MM.1S (cell line): ENCODE measurements at regions not wholly inside any gene's neighbourhood (a gene's known extent, or its start where the extent isn't known, plus 50 kb on each side); places are given as distances from the start of the nearest gene placed in this dataset.

Experiments used
- DNase-seq: peaks from one replicate; pipeline ENCODE4 v3.0.0-alpha.2; 2015
- H2AFZ ChIP-seq: fragments of 300-600 bp; sonication (generic); 2 replicates; pipeline ENCODE4 v1.6.0; 2016; ENCODE audit warnings: antibody characterized with exemption, low read length
- H3F3A ChIP-seq: fragments of 300-600 bp; sonication (generic); 2 replicates; pipeline ENCODE4 v1.6.1; 2016; ENCODE audit warnings: mild to moderate bottlenecking, antibody characterized with exemption, low read length, moderate library complexity, mixed read lengths; ENCODE audit not compliant: insufficient read depth
- H3K27ac ChIP-seq: fragments of 300-600 bp; sonication (generic); 2 replicates; pipeline ENCODE4 v1.5.1; 2016; ENCODE audit warnings: mild to moderate bottlenecking, low read length
- H3K27me3 ChIP-seq: fragments of 300-600 bp; sonication (generic); replicated peaks from 2 replicates; pipeline ENCODE4 v1.6.0; 2016; ENCODE audit warnings: low read length; ENCODE audit not compliant: insufficient read depth
- H3K36me3 ChIP-seq: fragments of 300-600 bp; sonication (generic); replicated peaks from 2 replicates; pipeline ENCODE4 v1.6.1; 2016; ENCODE audit warnings: mild to moderate bottlenecking, low read length, mixed read lengths; ENCODE audit not compliant: insufficient read depth
- H3K4me1 ChIP-seq: fragments of 300-600 bp; sonication (generic); 2 replicates; pipeline ENCODE4 v1.6.1; 2016; ENCODE audit warnings: low read length, mixed read lengths
- H3K4me2 ChIP-seq: fragments of 300-600 bp; sonication (generic); 2 replicates; pipeline ENCODE4 v1.6.0; 2016; ENCODE audit warnings: low read depth, low read length
- H3K4me3 ChIP-seq: fragments of 300-600 bp; sonication (generic); 2 replicates; pipeline ENCODE4 v1.5.1; 2016; ENCODE audit warnings: low read length, mixed read lengths
- H3K79me2 ChIP-seq: fragments of 300-600 bp; sonication (generic); 2 replicates; pipeline ENCODE4 v1.6.1; 2016; ENCODE audit warnings: mixed run types, low read length, mixed read lengths
- H3K9ac ChIP-seq: fragments of 300-600 bp; sonication (generic); 2 replicates; pipeline ENCODE4 v1.6.1; 2016; ENCODE audit warnings: low read length, mixed read lengths
- H3K9me2 ChIP-seq: fragments of 300-600 bp; sonication (generic); replicated peaks from 2 replicates; pipeline ENCODE4 v1.6.1; 2016; ENCODE audit warnings: mild to moderate bottlenecking, low read length, mixed read lengths; ENCODE audit not compliant: insufficient read depth
- H3K9me3 ChIP-seq: fragments of 300-600 bp; sonication (generic); replicated peaks from 2 replicates; pipeline ENCODE4 v1.6.1; 2016; ENCODE audit warnings: mild to moderate bottlenecking, low read length, mixed read lengths; ENCODE audit not compliant: insufficient read depth
- H4K20me1 ChIP-seq: fragments of 300-600 bp; sonication (generic); 2 replicates; pipeline ENCODE4 v1.6.1; 2016; ENCODE audit warnings: mild to moderate bottlenecking, low read length, moderate library complexity, mixed read lengths; ENCODE audit not compliant: insufficient read depth
- CTCF ChIP-seq: fragments of 300-600 bp; sonication (generic); IDR thresholded peaks from 2 replicates; pipeline ENCODE4 v1.5.1; 2016; ENCODE audit warnings: antibody characterized with exemption, low read length, mixed read lengths
- EZH2 ChIP-seq: fragments of 300-600 bp; sonication (generic); optimal IDR thresholded peaks from 2 replicates; pipeline ENCODE3; 2017; ENCODE audit warnings: low read depth, mild to moderate bottlenecking, antibody characterized with exemption, low read length, mixed read lengths
- EZH2phosphoT487 ChIP-seq: fragments of 300-600 bp; sonication (generic); IDR thresholded peaks from 2 replicates; pipeline ENCODE4 v1.6.1; 2018; ENCODE audit warnings: antibody characterized with exemption, low read length

GRCh38 chr18:30652387-30652786, 390.2 kb downstream of the DSC3 start:
- no peaks in the 10 kb centered on the region for H3K4me1 ChIP-seq
- no peak overlapping the region for H2AFZ ChIP-seq
- no peaks in the 10 kb centered on the region for H3F3A ChIP-seq
- DNase-seq: no peak
- H3K4me3 ChIP-seq: no peak overlapping the region
- no peak overlapping the region for H3K27ac ChIP-seq
- H3K27me3 ChIP-seq: no peaks in the 10 kb centered on the region
- H3K4me2 ChIP-seq: no peak overlapping the region
- no peaks in the 10 kb centered on the region for H3K9me3 ChIP-seq
- H3K9ac ChIP-seq: no peak overlapping the region
- no peaks in the 10 kb centered on the region for H3K79me2 ChIP-seq
- no peaks in the 10 kb centered on the region for H4K20me1 ChIP-seq
- no peak for TF ChIP-seq EZH2phosphoT487
- TF ChIP-seq CTCF: no peak
- TF ChIP-seq EZH2: no peak
- H3K36me3 ChIP-seq: no peaks in the 10 kb centered on the region
- H3K9me2 ChIP-seq: no peaks in the 10 kb centered on the region

- H3K4me3 ChIP-seq: no peak overlapping the region
These were observed 392.0 kb downstream of the DSC3 start for GRCh38 chr18:30650499-30650898.

GRCh38 chr18:30644158-30644557, 398.4 kb downstream of the DSC3 start:
- Histone ChIP-seq H3K27me3 (no peaks in the 10 kb centered on the region), H3K4me1 (no peaks in the 10 kb centered on the region), H3K9me3 (no peaks in the 10 kb centered on the region), H3K9me2 (no peaks in the 10 kb centered on the region), H2AFZ (no peak overlapping the region), H3K36me3 (no peaks in the 10 kb centered on the region), H3K4me2 (no peak overlapping the region), H3K4me3 (no peak overlapping the region), H3K79me2 (no peaks in the 10 kb centered on the region), H3K27ac (no peak overlapping the region), H3F3A (no peaks in the 10 kb centered on the region), H4K20me1 (no peaks in the 10 kb centered on the region), H3K9ac (no peak overlapping the region)
- no peak for TF ChIP-seq EZH2
- no peak for DNase-seq

More at GRCh38 chr18:30650499-30650898, 392.0 kb downstream of the DSC3 start:
- Histone ChIP-seq H4K20me1 (no peaks in the 10 kb centered on the region), H3K4me2 (no peak overlapping the region), H2AFZ (no peak overlapping the region), H3K36me3 (no peaks in the 10 kb centered on the region), H3K9me3 (no peaks in the 10 kb centered on the region), H3K27ac (no peak overlapping the region), H3K4me1 (no peaks in the 10 kb centered on the region), H3K9me2 (no peaks in the 10 kb centered on the region), H3K9ac (no peak overlapping the region), H3K79me2 (no peaks in the 10 kb centered on the region), H3F3A (no peaks in the 10 kb centered on the region), H3K27me3 (no peaks in the 10 kb centered on the region)
- TF ChIP-seq CTCF (no peak), EZH2phosphoT487 (no peak), EZH2 (no peak)
- DNase-seq: no peak

GRCh38 chr18:30639361-30639760, 403.2 kb downstream of the DSC3 start:
- Histone ChIP-seq H3K4me2 (no peak overlapping the region), H3K9me3 (no peaks in the 10 kb centered on the region), H3K4me1 (peaks cover 6% of the 10 kb centered on the region; the same call in 1 of the 2 replicates), H3K27ac (no peak overlapping the region), H3F3A (no peaks in the 10 kb centered on the region), H3K36me3 (no peaks in the 10 kb centered on the region), H3K4me3 (no peak overlapping the region), H3K9ac (no peak overlapping the region), H3K9me2 (no peaks in the 10 kb centered on the region), H3K79me2 (no peaks in the 10 kb centered on the region), H4K20me1 (no peaks in the 10 kb centered on the region), H3K27me3 (no peaks in the 10 kb centered on the region), H2AFZ (no peak overlapping the region)
- no peak for TF ChIP-seq CTCF
- TF ChIP-seq EZH2phosphoT487: no peak
- TF ChIP-seq EZH2: no peak
- no peak for DNase-seq
